A673 (cell line): ENCODE measurements at regions not wholly inside any gene's neighbourhood (a gene's known extent, or its start where the extent isn't known, plus 50 kb on each side); places are given as distances from the start of the nearest gene placed in this dataset.

Source experiments
- CTCF ChIP-seq: fragments of 300-800, 200-600 bp; sonication (generic); conservative IDR thresholded peaks from 2 replicates; pipeline ENCODE4 v1.5.1; 2017; ENCODE audit warnings: low read depth, mild to moderate bottlenecking, antibody characterized with exemption, low read length, moderate library complexity, mixed read lengths
- EZH2 ChIP-seq: fragments of 200-600 bp; sonication (generic); IDR thresholded peaks from 2 replicates; pipeline ENCODE4 v1.6.1; 2017; ENCODE audit warnings: borderline replicate concordance, low read depth, mild to moderate bottlenecking, mixed read lengths, antibody characterized with exemption, low read length; ENCODE audit not compliant: poor library complexity, severe bottlenecking

GRCh38 chr14:61929651-61930050 lies 167.4 kb downstream of the SNAPC1 start:
- TF ChIP-seq CTCF (no peak), EZH2 (no peak)
